Stimulated activated CD8-positive, alpha-beta memory T cell treated with anti-CD3 and anti-CD28 coated beads, Interleukin-12 subunit alpha, Interleukin-12 subunit beta, amount 100 ng/mL, for 24 hours (primary cell): ENCODE measurements at regions not wholly inside any gene's neighbourhood (a gene's known extent, or its start where the extent isn't known, plus 50 kb on each side); places are given as distances from the start of the nearest gene placed in this dataset.

Experiments used
- DNase-seq: peaks from one replicate; pipeline ENCODE4 v3.0.0-alpha.2; 2020; ENCODE audit errors: extremely low read depth

DNA sequence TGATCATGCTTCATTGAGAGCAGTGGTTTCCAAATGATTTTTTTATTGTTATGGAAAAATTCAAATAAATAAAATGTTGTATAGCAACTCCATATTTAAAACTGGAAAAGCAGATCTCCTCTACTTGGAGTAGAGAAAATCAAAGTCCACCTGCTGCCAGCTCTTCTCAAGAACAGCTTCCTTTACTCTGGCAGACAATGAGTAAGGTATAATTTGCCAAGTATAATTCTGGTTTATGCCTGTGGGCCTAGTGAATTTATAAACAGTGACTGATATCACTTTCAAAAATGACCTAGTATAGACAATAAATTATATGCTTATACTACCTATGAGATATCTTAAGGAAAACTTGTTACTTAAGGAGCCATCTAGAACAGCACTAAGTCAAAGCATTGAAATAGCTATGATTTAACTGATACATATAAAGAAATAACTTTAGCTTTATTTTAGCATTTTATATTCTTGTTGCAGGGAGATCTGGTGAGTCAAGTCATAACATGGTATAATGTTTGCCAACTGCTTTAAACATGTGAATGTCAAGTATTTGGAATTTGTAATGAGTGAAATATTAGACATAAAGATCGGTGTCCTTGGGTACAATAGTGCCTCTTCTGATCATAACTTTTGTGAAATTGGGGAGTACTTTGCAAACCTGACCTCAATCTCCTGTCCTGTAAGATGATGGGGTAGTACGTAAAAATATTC, 1389.1 kb upstream of the PIK3C3 start:
- no peak for DNase-seq

DNA sequence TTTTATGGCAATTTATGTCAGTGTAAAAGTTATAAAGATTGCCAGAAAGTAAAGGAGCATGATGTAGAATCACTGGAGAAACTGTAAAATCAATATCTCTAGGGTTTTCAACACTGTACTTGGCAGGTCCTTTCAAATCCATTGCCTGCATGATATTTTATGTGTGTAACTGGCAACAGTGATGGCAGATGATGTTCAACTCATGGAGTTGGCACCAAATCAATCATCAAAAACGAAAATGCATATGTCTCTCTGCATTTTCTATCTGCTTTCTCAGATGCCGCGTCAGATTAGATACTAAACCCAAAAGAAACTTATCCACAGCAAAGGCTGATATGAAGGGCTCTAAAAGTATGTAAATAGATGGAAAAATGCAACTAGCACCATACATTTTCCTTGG, 1395.5 kb upstream of the PIK3C3 start:
- no peak for DNase-seq

DNA sequence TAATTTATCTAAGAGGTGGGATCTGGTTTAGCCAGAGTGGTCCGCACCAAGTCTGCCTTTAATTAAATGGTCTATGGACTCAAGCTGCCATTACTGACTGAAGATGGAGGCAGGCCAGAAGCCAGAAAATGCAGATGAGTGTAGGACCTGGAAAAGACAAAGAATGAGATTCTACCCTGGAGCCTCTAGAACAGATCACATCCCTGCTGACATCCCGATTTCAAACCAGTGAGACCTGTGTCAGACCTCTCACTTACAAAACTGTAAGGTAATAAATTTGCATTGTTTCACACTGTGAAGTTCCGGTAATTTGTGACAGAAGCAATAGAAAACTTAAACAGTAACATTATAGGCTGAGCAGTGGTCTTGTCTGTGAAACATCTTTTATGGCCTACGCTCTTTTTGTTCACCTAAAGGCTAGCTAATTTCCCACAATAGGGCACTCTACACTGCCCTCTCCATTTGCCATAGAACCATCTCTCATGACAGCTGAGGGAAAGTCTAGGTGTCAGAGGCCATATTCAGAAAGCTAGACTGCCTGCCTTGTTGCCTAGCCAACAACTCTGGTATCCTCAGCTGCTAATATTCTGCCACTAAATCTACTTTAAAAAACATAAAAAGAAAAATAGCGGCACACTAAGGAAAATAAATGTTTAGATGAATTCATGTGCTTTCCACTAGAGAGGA, 1396.2 kb upstream of the PIK3C3 start:
- no peak for DNase-seq

DNA sequence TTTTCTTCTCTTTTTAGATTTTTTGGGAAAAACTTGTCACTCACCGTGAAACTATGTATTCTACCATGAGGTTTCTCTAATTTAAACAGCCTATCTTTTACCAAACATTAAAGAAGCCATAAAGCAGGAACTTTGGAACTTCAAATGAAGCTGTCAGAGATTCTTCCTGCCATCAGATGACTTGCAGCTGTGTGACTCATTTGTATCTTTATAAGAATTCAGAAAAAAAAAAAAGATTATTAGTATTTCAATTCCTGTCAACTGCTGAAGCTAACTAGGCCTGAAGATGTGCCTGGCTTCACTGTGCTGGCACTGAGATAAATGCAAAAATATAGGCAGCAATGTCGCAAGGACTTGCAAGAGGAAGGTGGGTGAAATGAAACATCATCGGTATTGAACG, 1399.1 kb upstream of the PIK3C3 start:
- no peak for DNase-seq

DNA sequence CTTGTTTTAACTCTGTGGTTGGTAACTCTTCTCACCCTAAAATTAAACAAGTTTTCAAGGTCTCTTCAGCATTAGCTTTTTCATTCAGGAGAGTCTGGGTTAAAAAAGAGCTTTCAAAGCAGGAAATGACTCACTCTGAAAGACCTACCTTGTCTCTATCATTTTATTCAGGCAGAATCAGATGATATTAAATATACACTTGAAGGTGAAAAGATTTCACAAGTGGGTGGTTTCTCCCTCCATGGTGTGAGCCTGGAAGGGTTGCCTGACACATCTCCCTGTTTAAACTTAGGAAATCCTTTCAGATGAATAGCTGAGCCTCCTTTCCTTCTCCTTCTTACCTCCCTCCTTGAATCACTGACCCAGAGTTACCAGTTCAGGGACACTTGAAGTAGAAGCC, 1402.0 kb upstream of the PIK3C3 start:
- no peak for DNase-seq

DNA sequence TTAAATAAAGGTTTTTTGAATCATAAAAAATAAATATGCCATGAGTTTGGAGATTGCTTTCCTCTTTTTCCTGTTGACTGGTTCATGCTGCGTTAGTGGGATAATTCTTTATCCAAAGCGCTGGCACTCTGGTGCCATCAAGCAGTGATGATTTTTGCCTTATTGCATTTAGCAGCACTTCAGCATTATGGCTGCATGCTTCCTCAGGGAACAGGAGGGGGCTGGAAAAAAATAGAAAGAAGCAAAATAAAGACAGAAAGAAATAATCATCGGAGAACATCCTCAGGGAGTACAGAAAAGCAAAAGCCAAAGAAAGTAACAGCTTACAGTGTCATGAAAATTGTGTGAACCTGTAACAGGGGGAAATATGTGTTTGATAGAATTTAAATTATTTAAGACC, 1408.2 kb upstream of the PIK3C3 start:
- no peak for DNase-seq

DNA sequence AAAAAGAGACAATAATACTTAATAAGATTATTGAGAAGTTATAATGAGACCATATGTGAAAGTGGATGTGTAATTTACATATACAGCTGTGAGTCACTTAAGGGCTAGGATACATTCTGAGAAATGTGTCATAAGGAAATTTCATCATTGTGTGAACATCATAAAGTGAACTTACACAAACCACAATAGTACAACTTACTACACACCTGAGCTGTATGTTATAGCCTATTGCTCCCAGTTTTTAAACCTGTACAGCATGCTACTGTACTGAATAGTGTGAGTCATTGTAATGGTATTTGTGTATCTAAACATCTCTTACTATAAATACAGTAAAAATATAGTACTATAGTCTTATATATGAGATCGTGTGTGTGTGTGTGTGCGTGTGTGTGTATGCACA, 1420.3 kb upstream of the PIK3C3 start:
- no peak for DNase-seq

DNA sequence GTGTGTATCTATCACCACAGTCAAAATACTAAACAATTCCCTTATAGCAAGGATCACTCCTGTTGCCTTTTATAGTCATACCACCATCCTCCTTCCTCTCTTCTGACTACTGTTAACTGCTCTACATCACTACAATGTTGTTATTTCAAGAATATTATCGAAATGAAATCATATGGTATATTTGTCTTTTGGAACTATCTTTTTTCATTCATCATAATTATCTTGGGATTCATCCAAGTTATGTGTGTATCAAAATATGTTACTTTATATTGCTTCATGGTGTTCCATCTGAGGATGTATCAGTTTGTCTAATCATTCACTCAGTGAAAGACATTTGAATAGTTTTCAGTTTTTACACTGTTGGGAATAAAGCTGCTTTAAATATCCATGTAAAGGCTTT, 1423.0 kb upstream of the PIK3C3 start:
- DNase-seq, result no peak

DNA sequence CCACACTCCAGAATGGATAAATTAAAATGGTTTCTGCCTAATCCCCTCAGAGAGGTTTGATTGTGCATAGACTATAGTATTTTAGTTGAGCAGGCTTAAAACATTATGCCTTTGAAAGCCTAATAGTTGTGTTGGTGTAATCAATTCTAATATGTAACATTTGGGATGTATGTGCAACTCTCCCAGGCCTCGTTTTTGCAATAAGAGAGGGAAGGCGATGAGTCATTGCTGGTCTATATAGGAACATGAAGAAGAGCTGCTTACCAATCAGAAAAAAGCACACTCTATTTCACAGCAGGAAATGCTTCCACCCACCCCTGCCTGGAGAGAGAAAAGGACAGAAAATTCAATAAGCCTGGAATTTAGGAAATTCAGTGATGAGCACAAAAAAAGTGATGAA, 1424.0 kb upstream of the PIK3C3 start:
- no peak for DNase-seq

DNA sequence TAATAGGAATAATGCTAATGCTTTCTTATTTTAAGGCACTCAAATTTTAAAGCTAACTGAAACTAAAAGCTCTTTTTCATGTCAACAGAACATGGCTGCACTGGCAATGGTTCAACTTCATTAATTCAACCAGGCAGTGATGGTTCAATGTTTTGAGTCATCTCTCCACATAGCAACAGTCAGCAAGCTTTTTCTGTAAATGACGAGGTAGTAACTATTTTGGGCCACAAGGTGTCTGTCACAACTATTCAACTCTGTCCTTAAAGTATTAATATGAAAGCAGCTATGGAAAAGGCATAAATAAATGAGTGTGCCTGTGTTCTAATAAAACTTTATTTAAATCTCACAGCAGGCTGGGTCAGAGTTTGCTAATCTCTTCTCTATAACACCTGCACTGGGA, 1425.6 kb upstream of the PIK3C3 start:
- DNase-seq, result no peak

DNA sequence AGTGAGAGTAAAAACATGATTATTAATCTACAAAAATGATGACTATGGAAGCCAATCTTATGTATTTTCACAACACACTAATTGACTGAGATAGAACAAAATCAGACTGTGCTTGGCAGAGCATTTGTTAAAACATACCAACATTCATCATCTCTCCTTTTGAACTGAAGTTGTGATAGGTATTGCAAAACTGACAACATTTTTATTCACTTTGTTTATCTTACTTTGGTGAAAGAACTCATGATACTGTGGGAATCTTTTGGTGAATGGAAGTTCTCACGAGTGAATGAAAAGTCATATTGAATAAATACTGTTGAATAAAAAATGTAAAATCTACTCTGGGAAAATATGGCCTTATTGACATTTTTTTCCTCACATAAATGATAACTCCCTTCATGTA, 1430.2 kb upstream of the PIK3C3 start:
- no peak for DNase-seq

DNA sequence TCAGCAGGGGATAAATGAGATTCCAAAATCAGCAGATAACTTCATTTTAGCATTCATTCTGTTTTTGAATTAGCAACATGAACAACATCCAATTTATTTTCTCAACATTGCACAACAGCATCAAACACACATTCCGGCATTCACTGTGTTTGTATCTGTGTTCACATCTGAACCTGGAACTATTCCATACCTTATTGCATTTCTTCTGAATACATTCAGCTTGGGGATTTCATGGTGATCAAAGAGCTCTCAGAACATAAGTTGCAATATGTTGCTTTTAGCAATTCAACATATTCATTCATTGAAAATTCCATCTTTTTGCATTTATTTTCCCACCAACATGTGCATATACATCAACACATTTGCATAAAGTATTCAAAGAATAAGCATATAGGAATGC, 1431.7 kb upstream of the PIK3C3 start:
- DNase-seq, result no peak

DNA sequence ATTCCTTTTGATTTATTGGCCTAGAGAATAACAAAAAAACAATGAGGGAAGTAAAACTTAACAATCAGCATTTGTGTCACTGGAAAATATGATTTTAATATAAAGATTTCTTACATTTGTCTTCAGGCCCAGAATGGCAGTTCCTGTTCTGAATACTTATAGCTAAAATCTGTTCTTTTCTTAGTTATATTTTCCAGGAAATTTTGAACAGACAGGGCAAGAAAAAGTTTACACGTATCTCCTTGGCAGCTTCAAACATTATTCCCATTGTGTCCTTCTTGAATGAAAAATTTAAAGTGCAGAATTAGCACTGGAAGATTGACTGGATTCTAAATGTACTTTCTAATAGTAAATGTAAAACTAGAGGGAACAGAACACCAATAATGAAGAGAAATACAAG, 1454.0 kb upstream of the PIK3C3 start:
- no peak for DNase-seq

DNA sequence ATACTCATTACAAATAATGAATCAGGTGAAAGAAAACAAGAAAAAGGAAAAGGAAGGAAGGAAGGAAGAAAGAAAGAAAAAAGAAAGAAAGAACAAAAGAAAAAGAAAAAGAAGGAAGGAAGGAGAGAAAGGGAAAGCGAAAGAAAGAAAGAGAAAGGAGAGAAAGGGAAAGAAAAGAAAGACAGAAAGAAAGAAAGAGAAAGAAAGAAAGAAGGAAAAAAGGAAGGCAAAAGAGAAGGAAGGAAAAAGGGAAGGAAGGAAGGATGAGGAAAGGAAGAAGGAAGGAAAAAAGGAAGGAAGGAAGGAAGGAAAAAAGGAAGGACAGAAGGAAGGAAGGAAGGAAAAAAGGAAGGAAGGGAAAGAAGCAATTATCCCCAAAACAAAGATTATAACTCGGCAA, 1460.4 kb upstream of the PIK3C3 start:
- no peak for DNase-seq

DNA sequence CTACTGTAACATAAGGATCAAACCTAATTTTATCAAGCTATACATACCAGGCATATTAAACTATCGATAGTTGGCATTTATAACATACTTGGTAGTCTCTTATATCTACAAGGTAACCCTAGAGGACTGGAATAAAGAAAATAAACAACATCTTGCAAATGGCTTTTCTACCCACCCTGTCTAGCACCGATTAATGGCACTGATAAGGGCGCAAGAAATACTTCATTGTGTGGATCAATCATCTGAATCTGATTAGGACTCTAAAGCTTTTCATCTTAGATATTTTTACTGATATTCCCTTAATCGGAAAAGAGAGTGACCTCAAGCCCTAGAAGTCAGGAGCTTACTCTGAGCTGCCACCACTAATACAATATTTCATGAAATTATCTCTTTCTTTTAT, 1461.7 kb upstream of the PIK3C3 start:
- DNase-seq, result no peak

DNA sequence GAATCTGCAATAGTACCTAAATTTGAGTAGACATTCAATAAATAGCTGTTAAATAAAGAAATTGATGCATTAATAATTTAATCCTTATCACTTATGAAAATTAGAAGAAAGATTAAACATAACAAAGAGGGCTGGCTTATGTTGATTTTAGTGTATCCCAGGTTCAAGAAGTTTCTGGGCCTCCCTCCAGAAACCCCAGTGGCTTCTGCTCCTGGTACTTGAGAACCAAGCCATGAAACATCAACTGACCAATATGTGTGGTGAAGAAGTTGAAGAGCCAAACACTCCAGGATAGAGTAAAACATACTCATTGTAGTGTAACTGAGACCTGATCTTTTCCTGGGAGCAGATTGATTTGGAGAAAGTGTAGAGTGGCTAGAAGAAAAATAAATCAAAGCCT, 1465.7 kb upstream of the PIK3C3 start:
- DNase-seq, result no peak

DNA sequence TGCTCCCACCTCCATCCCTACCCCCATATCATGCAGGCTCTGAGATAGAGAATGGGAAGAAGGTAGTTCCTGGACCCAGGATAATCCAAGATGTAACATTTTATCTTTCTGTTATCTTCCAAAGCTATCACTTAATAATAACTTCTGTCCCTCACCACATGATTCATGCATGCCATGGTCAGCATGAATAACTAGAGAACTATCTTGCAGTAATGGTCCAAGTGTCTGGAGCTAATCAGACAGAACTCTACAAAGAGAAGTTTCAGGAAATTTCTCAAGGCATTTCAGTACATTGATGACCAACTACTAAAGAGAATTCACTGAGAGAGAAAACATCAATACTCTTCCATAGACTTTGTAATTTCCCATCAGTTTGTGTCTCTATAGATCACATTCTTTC, 1469.7 kb upstream of the PIK3C3 start:
- DNase-seq, result no peak

DNA sequence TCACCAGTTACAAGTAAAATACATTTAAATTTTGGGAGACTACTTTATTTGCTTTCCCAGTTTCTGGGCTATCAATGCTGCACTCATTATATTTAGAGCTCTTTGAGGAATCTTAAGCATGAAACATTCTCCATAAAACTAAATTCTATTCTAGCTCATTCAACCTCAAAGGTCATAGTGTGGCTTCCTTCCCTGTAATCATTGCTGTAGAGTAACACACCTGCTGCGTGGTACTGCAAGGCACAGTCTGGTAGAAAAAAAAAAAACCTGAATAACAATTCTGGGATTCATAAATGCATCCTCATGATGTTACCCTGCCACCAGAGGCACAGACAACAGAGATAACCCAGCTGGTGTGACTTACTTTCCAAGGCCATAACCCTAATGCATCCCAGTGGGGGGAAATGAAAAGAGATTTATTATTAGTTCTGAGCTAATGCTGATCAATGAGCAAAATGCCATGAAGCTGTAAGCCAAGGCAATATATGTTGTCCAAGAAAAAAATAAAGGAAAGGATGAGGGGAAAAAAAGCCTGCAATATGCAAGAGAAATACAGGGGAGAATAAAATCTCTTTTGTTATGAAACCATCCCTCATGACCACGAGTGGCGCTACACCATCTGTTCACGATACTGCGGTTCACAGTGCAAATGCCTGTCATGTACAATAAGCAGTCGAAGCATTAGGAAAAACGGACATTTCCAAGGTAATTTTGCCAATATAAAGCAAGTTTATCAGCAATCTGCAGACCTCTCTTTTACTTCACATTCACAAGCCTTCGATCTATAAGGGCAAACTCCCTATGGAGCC, 1481.6 kb upstream of the PIK3C3 start:
- no peak for DNase-seq

DNA sequence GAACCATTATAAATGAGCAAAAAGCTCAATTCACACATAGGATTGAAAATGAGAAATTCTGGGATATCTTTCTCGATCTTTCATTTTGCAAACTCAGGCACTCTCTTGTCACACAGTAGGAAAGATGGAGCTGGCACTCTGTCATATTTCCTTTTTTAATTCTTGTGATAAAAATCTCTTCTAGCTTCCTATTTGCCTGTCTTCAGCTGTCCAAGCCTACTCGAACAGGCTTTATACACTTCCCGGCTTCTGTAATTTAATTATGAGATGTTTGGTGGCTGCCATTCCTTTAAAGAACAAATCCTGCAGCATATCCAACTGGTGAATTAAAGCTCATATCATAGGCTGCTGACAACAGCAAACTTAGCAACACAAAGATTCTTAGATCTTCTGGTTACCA, 1484.3 kb upstream of the PIK3C3 start:
- no peak for DNase-seq

DNA sequence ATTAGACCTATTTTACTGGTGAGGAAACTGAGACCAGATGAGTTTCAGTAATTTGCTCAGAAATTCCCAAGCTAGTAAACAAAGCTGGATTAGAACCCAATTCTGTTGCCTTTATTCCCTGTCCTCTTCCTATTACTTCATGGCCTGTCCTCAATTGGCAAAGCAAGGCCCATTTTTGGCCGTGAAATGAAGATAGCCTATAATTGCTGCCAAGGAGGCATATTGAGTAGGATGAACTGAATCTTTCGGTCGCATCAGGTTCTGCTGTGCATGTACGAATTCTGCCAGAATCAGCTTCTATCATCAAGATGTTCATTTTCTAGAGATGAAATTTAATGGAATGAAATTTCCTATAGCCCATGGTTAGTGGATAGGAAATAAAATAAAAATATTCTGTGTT, 1485.2 kb upstream of the PIK3C3 start:
- DNase-seq, result no peak

DNA sequence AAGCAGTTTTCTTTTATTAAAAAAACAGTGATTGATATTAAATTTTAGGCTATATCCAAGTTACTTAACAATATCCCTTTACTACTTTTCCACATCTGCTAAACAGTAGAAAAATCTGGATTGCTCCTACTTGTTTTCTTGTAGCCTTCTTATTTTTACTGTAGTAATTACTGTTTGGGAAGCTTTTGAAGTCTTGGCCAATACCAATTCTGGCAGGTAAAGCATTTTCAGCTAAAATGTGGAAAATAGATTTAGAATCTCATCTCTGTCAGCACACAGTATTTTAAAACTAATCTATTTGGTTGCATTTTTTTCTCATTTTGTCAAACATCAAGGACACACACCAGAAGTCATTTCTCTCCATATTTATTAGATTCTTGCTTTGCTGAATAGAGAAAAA, 1485.7 kb upstream of the PIK3C3 start:
- no peak for DNase-seq

DNA sequence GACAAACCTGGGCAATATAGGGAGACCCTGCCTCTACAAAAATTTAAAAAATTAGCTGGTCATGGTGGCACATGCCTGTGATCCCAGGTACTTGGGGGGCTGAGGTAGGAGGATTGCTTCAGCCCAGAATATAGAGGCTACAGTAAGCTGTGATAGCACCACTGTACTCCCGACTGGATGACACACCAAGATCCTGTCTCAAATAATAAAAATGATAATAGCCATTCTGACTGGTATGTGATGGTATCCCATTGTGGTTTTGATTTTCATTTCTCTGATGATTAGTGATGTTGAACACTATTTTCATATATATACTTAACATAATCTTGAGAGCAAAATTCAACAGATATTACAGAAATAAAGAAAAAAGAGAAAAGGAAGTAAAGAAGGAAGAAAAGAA, 1491.0 kb upstream of the PIK3C3 start:
- DNase-seq, result no peak

DNA sequence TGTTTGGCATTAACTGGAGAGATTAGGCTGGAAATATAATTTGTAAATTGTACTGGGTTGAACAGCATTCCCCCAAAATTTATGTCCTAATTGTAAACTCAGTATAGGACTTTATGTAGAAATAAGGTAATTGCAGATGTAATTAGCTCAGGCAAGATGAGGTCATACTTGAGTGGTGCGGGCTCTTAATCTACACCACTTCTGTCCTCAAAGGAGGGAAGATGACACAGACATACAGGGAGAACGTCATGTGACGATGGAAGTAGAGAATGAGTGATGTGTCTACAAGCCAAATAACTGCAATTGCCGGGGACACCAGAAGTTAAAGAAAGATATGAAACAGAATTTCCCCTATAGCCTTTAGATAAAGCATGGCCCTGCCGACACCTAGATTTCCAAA, 1501.1 kb upstream of the PIK3C3 start:
- DNase-seq, result no peak
